GM18520 (cell line): ENCODE measurements at regions not wholly inside any gene's neighbourhood (a gene's known extent, or its start where the extent isn't known, plus 50 kb on each side); places are given as distances from the start of the nearest gene placed in this dataset.

Experiments used
- ATAC-seq: cut with Tn5 transposase; IDR thresholded peaks from one replicate; pipeline ENCODE4 v1.9.1; 2021; ENCODE audit not compliant: unreplicated experiment

DNA sequence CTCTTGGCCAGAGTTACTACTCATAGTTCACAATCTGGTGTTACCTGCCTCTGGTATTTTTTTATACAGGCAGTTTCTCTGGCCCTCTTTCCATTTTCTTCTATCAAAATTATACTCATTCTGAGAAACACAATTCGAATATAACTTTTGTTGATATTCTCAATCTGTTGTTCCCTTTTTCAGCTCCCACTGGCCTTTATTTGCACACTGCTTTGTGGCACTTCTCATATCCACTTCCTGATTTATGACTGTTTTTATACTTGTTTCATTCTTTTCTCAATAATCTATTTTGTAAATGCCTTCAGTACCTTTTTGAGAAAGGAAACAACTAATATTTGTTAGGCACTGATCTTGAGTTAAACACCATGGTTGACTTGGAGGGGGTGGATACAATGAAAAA lies 93.8 kb upstream of the HDAC9 start:
- ATAC-seq = no peak

- ATAC-seq = no peak
Observed at GRCh38 chr7:18402488-18403183, 92.9 kb upstream of the HDAC9 start.

DNA sequence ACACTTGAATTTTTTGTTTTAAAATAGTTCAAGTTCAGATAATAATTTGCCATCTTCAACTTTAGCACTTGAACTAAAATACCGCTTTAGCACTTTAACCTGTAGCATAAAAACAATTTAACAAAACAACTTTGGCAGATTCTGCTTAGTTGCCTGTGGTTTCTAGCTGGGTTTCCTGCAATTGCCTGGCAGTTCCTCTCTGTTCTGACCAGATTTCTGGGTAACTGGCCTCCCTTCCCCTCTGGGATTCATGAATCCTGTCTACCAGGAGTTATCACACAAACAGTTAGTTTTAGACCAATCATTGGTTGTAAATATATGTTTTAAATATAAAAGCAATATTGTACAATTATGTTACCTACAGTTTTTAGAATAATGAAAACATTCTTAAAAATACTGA lies 89.8 kb upstream of the HDAC9 start:
- ATAC-seq = no peak

DNA sequence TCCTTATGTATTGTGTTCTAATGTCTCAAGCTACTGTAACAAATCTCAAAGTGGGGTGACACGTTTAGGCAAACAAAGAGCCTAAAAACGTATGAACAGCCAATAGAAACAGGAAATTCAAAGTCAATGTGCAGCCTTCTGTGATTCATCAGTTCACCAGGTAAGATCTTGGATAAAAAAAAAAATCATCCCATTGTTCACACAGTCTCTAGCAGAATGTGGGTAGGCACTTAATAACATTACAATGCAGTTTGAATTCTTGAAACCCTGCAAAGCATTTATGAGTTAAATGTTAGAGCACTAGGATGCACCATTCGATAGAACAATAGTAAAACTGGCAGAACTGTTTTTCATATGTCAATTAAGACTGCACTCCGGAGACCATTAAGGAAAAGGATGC lies 88.2 kb upstream of the HDAC9 start:
- no peak for ATAC-seq

DNA sequence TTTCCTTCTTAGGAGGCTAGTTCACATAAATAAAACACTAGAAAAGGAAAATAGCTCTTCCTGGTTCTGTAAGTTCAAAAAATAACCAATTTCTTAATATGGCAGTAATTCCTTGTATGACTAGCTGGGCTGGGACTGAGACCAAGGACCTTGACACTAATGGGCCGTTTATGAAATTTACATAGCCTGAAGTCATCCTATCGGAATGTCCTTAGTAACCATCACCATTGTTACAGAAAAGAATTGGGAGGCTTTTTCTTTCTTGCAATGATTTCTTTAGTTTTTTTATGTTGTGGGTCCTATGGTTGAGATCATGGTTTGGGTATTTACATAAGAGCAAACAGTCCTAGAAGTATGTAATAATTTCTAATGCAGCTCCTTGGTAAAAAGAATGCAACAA lies 87.1 kb upstream of the HDAC9 start:
- no peak for ATAC-seq

DNA sequence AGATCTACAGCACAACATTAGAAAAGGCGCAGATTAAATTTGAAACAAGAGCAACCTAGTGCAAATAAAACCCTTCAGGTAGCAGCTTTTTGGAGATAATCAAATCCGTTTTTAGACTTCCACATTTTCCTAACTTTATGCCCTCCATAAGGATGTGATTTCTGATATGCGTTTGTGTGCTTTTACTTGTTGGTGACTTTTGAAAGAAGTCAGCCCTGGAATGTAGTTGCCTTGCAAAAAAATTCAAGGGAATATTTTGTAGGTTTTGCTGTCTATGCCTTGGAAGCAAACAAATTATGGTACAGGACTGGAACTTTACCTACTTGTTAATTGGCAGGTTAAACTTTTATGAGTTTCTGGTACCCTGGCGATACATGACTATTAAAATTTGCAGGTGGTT lies 86.7 kb upstream of the HDAC9 start:
- no peak for ATAC-seq

- no peak for ATAC-seq
Observed at GRCh38 chr7:18413447-18413846, 82.1 kb upstream of the HDAC9 start.

DNA sequence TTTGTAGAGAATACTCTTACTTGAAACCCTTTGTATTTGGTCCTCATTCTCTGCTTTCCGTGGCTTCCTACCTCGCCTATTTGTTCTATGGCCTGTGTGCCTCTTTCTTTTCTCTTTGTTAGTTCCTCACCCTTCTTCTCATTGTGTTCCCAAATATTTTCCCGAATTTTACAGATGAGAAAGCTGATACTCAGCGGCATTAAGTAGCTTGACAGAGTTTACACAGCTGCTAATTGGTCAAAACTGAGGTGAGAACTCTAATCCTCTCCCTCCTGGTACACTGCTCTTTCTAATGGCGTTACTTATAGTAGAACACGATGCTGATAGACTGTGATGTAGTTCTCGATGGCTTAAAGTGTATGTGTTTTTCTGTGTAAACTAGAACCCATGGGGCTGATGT lies 80.7 kb upstream of the HDAC9 start:
- no peak for ATAC-seq

- ATAC-seq = no peak
Observed at GRCh38 chr7:18416988-18417387, 78.6 kb upstream of the HDAC9 start.

DNA sequence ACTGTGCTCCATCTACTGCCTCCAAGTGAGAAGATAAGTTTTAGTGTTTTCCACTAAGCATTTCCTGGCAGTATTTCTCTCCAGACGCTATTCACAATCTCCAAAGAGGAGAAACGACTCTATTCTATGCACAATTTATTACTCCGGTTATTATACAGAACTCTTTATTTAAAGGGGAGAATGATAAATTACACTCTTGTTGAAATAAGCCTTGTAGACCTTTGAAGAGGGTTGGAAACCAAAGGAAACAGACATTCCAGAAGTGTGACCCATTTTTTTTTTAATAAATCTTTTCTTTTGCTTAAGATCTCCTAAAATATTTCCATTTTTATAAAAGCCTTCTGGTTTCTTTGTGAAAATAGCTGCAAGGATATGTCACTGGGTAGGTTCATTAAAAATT lies 76.1 kb upstream of the HDAC9 start:
- no peak for ATAC-seq

DNA sequence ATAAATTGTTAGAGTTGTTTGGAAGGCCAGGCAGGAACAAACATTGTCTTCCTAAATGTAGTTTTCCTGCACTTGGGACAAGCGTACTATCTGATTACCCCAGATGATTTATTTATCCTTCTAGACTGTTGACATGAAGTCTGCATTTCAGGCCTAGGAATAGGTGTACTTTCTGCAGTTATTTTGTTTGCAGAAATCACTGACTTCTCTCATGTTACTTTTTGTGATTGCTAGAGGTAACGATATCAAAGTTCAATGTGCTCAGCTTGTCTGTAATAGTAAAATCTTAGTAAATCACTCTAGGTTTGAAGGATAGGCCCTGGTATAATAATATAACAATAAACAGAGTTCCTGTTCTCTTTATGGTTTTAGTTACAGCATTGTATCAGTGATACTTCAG lies 75.4 kb upstream of the HDAC9 start:
- no peak for ATAC-seq

GRCh38 chr7:18420748-18421147 lies 74.8 kb upstream of the HDAC9 start:
- ATAC-seq = no peak

DNA sequence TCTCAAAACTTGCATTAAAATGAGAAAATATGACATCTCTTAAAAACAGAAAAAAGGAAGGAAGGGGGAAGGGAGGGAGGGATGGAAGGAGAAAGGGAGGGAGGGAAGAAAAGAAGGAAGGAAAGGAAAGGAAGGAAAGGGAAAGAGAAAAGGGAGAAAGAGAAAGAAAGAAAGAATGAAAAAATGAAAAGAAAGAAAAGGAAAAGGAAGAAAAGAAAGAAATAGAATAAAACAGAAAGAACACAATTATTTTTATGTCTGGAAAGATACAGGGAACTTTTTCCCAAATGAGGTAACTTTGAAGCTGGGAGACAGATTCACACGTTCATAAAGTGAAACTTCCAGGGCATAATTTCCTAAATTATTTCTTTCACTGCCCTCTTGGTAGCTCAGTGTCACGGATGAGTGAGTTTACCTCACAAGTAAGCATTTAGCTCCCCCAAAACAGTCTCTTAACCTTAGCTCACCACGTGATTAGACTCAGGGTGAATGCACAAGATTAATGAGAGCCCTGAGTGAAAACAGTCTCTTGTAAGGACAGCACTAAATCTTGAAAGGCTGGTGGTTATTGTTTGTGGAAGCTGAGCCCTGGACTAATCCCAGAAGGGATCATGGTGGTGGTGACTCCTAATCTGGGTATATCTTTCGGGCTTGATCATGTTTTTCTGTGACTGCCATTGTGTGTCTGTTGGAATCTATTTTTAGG lies 74.1 kb upstream of the HDAC9 start:
- ATAC-seq = no peak

- ATAC-seq = no peak
Observed at GRCh38 chr7:18425227-18425626, 70.3 kb upstream of the HDAC9 start.

- ATAC-seq = no peak
Observed at GRCh38 chr7:18425838-18426445, 69.6 kb upstream of the HDAC9 start.

DNA sequence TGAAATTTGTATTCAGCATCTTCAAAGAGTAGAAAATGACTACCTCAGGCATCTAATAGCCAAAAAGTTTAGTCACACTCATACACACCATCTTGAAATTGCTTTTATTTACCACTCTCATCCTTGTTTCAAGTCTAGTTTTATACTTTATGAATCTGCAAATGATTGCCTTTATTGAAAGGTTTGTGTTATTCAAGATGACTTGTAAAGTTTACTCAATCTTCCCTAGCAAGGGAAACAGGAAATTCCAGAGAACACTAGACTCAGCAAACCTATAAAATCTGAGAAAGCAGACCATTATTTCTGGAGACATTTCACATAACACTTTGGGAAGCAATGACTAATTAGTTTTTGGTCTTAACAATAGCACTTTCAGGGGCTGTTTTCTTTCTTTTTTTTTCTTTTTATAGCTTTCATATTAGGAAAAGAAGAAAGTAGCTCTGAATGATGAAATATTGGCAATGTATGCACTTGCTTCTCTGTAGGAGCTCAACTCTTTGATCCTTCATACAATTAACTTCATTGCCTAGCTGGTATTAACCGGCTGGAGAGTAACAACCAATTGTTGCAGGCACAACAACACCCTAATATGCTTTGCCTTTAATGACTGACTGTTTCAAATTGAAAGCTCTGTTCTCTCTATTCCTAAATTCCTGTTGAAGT lies 68.9 kb upstream of the HDAC9 start:
- no peak for ATAC-seq

DNA sequence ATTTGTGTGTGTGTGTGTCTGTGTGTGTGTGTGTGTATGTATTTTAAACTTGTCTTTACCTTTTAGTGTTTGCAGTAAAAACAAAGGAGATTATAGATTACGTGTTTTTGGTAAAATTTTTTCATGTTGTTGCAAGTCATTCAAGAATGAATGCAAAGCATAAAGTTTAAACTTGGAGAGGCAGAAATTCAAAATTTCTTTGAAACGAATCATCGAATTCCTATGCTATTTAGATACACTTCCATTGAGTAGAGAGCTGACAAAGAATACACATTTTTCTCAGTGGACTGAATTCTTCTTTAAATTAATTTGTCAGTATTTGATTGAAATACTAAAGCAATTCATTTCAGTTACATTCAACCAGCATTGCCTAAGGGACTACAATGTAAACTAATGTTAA lies 66.0 kb upstream of the HDAC9 start:
- no peak for ATAC-seq

DNA sequence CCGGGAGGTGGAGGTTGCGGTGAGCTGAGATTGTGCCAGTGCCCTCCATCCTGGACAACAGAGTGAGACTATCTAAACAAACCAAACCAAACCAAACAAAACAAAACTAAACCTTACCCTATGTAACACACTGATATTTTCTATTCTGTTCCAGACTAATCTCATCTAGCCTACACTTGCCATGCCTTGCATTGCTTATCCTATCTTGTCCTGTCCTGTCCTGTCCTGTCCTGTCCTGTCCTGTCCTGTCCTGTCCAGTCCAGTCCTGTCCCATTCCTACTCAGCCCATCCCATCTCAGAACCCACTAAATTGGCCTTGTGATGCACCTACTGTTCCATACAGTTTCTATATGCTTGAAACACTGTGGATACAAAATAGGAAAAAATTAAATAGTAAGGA lies 64.7 kb upstream of the HDAC9 start:
- ATAC-seq = no peak

- no peak for ATAC-seq
Observed at GRCh38 chr7:18434171-18434570, 61.4 kb upstream of the HDAC9 start.

- no peak for ATAC-seq
Observed at GRCh38 chr7:18437101-18437500, 58.4 kb upstream of the HDAC9 start.

GRCh38 chr7:18440934-18441333 lies 54.6 kb upstream of the HDAC9 start:
- no peak for ATAC-seq

DNA sequence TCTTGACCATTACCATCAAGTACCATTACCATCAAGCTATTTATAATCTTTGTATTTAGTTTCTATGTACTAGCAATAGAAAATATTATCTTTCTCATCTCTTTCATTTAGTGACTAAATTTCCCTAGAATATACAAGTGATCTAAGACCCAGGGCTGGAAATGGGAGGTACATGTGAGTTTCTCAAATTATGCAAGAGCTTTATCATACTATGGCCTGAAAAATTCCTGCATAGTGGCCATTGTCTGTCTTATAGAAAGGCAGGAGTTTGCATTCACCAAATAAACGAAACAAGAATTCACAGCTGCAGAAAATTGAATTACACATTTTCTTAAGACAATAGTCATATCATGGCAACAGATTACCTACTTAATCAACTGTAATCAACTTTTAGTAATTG lies 50.7 kb upstream of the HDAC9 start:
- no peak for ATAC-seq
